ENCODE measurements at regions not wholly inside any gene's neighbourhood (a gene's known extent, or its start where the extent isn't known, plus 50 kb on each side); places are given as distances from the start of the nearest gene placed in this dataset.
"Not testable (repeated sequence)": the region's sequence is repeated elsewhere in the genome, so short reads cannot be mapped to it uniquely, and the experiment has no call there.

- DNase-seq: not testable (repeated sequence)
Observed at GRCh38 chr1:185460723-185461122, 143.7 kb upstream of the IVNS1ABP start.

GRCh38 chr1:185459141-185459540 is 142.1 kb upstream of the IVNS1ABP start:
- no peak for DNase-seq

GRCh38 chr1:185458670-185459069 is 141.6 kb upstream of the IVNS1ABP start:
- no peak for DNase-seq

- DNase-seq: no peak
Observed at GRCh38 chr1:185453496-185454192, 136.6 kb upstream of the IVNS1ABP start.

- DNase-seq: no peak
Observed at GRCh38 chr1:185450917-185451316, 133.9 kb upstream of the IVNS1ABP start.

GRCh38 chr1:185450060-185450788 is 133.2 kb upstream of the IVNS1ABP start:
- no peak for DNase-seq

GRCh38 chr1:185449378-185450059 is 132.5 kb upstream of the IVNS1ABP start:
- no peak for DNase-seq

GRCh38 chr1:185448591-185449186 is 131.6 kb upstream of the IVNS1ABP start:
- DNase-seq: peak; percentile 32

- DNase-seq: no peak
Observed at GRCh38 chr1:185446131-185446530, 129.1 kb upstream of the IVNS1ABP start.

- DNase-seq: no peak
Observed at GRCh38 chr1:185445594-185445993, 128.6 kb upstream of the IVNS1ABP start.

- no peak for DNase-seq
Observed at GRCh38 chr1:185444676-185445075, 127.6 kb upstream of the IVNS1ABP start.

- DNase-seq: no peak
Observed at GRCh38 chr1:185442050-185442449, 125.0 kb upstream of the IVNS1ABP start.

GRCh38 chr1:185441605-185442004 is 124.6 kb upstream of the IVNS1ABP start:
- DNase-seq: peak; percentile 42

GRCh38 chr1:185440877-185441276 is 123.8 kb upstream of the IVNS1ABP start:
- no peak for DNase-seq

GRCh38 chr1:185439727-185440415 is 122.8 kb upstream of the IVNS1ABP start:
- peak; percentile 95 for DNase-seq

- peak; percentile 61 for DNase-seq
Observed at GRCh38 chr1:185438936-185439335, 121.9 kb upstream of the IVNS1ABP start.

GRCh38 chr1:185435696-185436379 is 118.8 kb upstream of the IVNS1ABP start:
- no peak for DNase-seq

- no peak for DNase-seq
Observed at GRCh38 chr1:185434721-185435120, 117.7 kb upstream of the IVNS1ABP start.

GRCh38 chr1:185433667-185434066 is 116.6 kb upstream of the IVNS1ABP start:
- DNase-seq: no peak

- peak; percentile 32 for DNase-seq
Observed at GRCh38 chr1:185432948-185433347, 115.9 kb upstream of the IVNS1ABP start.

- DNase-seq: no peak
Observed at GRCh38 chr1:185431612-185432011, 114.6 kb upstream of the IVNS1ABP start.

GRCh38 chr1:185429668-185430067 is 112.6 kb upstream of the IVNS1ABP start:
- not testable (repeated sequence) for DNase-seq
